ENCODE measurements at regions not wholly inside any gene's neighbourhood (a gene's known extent, or its start where the extent isn't known, plus 50 kb on each side); places are given as distances from the start of the nearest gene placed in this dataset.

DNA sequence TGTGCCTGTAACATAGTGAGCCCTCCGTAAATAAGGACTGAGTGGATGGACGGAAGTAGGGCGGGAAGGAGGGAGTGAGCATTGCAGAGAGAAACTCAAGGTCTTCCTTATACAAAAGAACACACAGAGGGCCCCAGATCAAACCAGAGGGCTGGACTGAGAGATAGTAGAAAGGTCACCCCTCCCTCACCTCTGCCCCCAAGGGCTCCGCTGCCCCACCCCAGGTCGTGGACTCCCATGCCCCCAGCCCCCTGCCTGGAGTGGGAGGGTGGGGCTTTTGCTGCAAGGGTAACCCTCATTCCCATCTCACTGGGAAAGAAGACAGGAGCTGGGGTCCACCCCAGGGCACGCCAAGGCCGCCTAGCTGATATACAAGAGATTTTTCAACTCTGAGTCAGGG, 157.0 kb downstream of the MN1 start:
- TF ChIP-seq, protein P1, sequence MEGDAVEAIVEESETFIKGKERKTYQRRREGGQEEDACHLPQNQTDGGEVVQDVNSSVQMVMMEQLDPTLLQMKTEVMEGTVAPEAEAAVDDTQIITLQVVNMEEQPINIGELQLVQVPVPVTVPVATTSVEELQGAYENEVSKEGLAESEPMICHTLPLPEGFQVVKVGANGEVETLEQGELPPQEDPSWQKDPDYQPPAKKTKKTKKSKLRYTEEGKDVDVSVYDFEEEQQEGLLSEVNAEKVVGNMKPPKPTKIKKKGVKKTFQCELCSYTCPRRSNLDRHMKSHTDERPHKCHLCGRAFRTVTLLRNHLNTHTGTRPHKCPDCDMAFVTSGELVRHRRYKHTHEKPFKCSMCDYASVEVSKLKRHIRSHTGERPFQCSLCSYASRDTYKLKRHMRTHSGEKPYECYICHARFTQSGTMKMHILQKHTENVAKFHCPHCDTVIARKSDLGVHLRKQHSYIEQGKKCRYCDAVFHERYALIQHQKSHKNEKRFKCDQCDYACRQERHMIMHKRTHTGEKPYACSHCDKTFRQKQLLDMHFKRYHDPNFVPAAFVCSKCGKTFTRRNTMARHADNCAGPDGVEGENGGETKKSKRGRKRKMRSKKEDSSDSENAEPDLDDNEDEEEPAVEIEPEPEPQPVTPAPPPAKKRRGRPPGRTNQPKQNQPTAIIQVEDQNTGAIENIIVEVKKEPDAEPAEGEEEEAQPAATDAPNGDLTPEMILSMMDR (IDR thresholded peaks at IDR 0.05; ENCODE audit: control extremely low read depth in 1 of 3, insufficient read depth in 1 of 3, low read depth in 1 of 3, low read length in 3 of 3), result no peak
- TF ChIP-seq, protein P2, sequence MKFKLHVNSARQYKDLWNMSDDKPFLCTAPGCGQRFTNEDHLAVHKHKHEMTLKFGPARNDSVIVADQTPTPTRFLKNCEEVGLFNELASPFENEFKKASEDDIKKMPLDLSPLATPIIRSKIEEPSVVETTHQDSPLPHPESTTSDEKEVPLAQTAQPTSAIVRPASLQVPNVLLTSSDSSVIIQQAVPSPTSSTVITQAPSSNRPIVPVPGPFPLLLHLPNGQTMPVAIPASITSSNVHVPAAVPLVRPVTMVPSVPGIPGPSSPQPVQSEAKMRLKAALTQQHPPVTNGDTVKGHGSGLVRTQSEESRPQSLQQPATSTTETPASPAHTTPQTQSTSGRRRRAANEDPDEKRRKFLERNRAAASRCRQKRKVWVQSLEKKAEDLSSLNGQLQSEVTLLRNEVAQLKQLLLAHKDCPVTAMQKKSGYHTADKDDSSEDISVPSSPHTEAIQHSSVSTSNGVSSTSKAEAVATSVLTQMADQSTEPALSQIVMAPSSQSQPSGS (IDR thresholded peaks at IDR 0.05; ENCODE audit: low read length), result no peak
- TF ChIP-seq USF2 (IDR thresholded peaks at IDR 0.05; ENCODE audit: low read length) (no peak), POLR2A (IDR thresholded peaks at IDR 0.05; ENCODE audit: control extremely low read depth in 1 of 2, low read depth in 2 of 2, low read length in 2 of 2) (no peak), EZH2 (IDR thresholded peaks at IDR 0.05; ENCODE audit: low read depth, low read length, severe bottlenecking) (no peak), EP300 (IDR thresholded peaks at IDR 0.05; ENCODE audit: borderline replicate concordance in 1 of 2, low read depth in 2 of 2, low read length in 2 of 2) (no peak), SAP30 (IDR thresholded peaks at IDR 0.05; ENCODE audit: insufficient read depth, insufficient replicate concordance, low read length) (no peak), ZNF274 (IDR thresholded peaks at IDR 0.05; ENCODE audit: borderline replicate concordance, extremely low read depth, low read length) (no peak), POLR2AphosphoS5 (IDR thresholded peaks at IDR 0.05; ENCODE audit: low read depth, low read length) (no peak)
- TF ChIP-seq, protein P3, sequence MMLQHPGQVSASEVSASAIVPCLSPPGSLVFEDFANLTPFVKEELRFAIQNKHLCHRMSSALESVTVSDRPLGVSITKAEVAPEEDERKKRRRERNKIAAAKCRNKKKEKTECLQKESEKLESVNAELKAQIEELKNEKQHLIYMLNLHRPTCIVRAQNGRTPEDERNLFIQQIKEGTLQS (IDR thresholded peaks at IDR 0.05; ENCODE audit: insufficient read depth, low read depth, low read length), result no peak

Measured in H1 (cell line).